ENCODE measurements at regions not wholly inside any gene's neighbourhood (a gene's known extent, or its start where the extent isn't known, plus 50 kb on each side); places are given as distances from the start of the nearest gene placed in this dataset.

DNA sequence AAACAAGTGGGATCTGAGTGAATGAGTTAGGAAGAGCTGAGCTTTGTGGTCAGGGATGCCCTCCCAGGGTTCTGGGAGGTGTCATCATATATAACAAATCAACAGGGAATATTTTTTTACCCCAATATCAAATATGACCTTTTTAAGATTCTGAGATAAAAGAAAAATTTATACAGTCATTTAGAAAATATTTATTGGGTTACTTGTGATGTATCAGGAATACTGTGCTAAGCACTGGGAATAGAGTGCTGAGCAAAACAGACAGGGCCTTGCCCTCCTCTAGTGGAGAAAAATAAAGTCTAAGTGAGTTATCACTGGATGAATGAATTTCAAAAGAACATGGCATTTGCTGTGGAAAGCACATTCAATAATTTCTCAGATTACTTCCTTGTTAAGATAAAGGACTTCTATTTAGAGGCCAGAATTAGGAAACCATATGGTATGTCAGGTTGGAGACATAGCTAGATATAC, 102.9 kb downstream of the BOD1 start:
- H3K27ac ChIP-seq = no peak overlapping the region
- DNase-seq = no peak
- no peak overlapping the region for H3K4me3 ChIP-seq
- H3K27me3 ChIP-seq = no peaks in the 10 kb centered on the region
- no peaks in the 10 kb centered on the region for H3K36me3 ChIP-seq
- no peaks in the 10 kb centered on the region for H3K4me1 ChIP-seq
- H3K9me3 ChIP-seq = no peaks in the 10 kb centered on the region
- TF ChIP-seq CTCF (IDR thresholded peaks at IDR 0.05) = no peak
- no peak for TF ChIP-seq POLR2A (IDR thresholded peaks at IDR 0.05)

DNA sequence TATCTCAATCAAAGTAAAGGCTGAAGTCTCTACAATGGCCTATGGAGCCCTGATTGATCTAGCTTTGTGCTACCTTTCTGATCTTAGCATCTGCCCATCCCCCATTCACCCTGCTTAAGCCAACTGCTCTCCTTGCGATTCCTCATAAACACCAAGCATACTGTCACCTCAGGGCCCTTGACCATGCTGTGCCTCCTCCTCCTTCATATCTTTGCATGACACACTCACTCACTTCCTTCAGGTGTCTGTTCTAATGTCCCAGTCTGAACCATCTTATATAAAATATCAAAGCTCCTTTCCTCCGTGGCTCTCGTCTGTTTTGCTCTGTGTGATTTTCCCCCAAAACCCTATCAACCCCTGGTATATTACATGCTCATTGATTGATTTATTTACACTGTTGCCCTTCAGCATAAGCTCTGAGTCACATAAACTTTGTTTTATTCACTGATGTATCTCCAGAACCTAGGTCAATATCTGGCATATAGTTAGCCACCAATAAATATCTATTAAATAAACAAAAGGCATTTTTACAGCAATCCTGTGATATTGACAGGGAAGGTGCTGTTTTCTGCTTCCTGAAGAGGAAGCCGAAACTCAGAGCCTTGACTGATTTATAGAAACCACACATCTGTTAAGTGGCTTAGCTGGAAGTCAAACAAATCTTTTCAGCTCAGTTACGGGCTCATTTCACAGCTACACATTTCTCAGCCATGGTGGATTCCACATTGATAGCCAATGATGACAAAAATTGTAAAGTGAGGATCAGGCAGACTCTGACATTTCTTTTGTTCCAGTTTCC, 103.6 kb downstream of the BOD1 start:
- H3K4me1 ChIP-seq = no peaks in the 10 kb centered on the region
- H3K9me3 ChIP-seq = no peaks in the 10 kb centered on the region
- no peak overlapping the region for H3K4me3 ChIP-seq
- H3K36me3 ChIP-seq = no peaks in the 10 kb centered on the region
- H3K27ac ChIP-seq = no peak overlapping the region
- TF ChIP-seq CTCF (IDR thresholded peaks at IDR 0.05) (no peak), POLR2A (IDR thresholded peaks at IDR 0.05) (no peak)
- H3K27me3 ChIP-seq = no peaks in the 10 kb centered on the region
- no peak for DNase-seq

GRCh38 chr5:173509060-173509459, 107.4 kb downstream of the BOD1 start:
- DNase-seq = no peak
- Histone ChIP-seq H3K4me3 (no peak overlapping the region), H3K9me3 (no peaks in the 10 kb centered on the region)

GRCh38 chr5:173507171-173507570, 109.3 kb downstream of the BOD1 start:
- no peaks in the 10 kb centered on the region for H3K27me3 ChIP-seq
- no peak overlapping the region for H3K27ac ChIP-seq
- TF ChIP-seq CTCF (IDR thresholded peaks at IDR 0.05) = no peak
- no peak for TF ChIP-seq POLR2A (IDR thresholded peaks at IDR 0.05)
- no peaks in the 10 kb centered on the region for H3K36me3 ChIP-seq
- no peak for DNase-seq
- no peak overlapping the region for H3K4me3 ChIP-seq
- H3K9me3 ChIP-seq = no peaks in the 10 kb centered on the region
- H3K4me1 ChIP-seq = no peaks in the 10 kb centered on the region

More at GRCh38 chr5:173509060-173509459, 107.4 kb downstream of the BOD1 start:
- no peak overlapping the region for H3K27ac ChIP-seq
- no peaks in the 10 kb centered on the region for H3K4me1 ChIP-seq
- no peaks in the 10 kb centered on the region for H3K27me3 ChIP-seq
- TF ChIP-seq CTCF (IDR thresholded peaks at IDR 0.05) = no peak
- TF ChIP-seq POLR2A (IDR thresholded peaks at IDR 0.05) = no peak
- no peaks in the 10 kb centered on the region for H3K36me3 ChIP-seq

- no peak overlapping the region for H3K27ac ChIP-seq
Measured at GRCh38 chr5:173505634-173506033, 110.8 kb downstream of the BOD1 start.

More at GRCh38 chr5:173505634-173506033, 110.8 kb downstream of the BOD1 start:
- TF ChIP-seq POLR2A (IDR thresholded peaks at IDR 0.05) (no peak), CTCF (IDR thresholded peaks at IDR 0.05) (no peak)
- no peaks in the 10 kb centered on the region for H3K4me1 ChIP-seq
- no peaks in the 10 kb centered on the region for H3K9me3 ChIP-seq
- no peaks in the 10 kb centered on the region for H3K36me3 ChIP-seq
- no peaks in the 10 kb centered on the region for H3K27me3 ChIP-seq
- no peak overlapping the region for H3K4me3 ChIP-seq
- DNase-seq = no peak
